NCI-H1092 (cell line): ENCODE measurements at regions not wholly inside any gene's neighbourhood (a gene's known extent, or its start where the extent isn't known, plus 50 kb on each side); places are given as distances from the start of the nearest gene placed in this dataset.

Experiments used
- DNase-seq: peaks from one replicate; lab custom pipeline; 2025; lab: John Stamatoyannopoulos, UW

DNA sequence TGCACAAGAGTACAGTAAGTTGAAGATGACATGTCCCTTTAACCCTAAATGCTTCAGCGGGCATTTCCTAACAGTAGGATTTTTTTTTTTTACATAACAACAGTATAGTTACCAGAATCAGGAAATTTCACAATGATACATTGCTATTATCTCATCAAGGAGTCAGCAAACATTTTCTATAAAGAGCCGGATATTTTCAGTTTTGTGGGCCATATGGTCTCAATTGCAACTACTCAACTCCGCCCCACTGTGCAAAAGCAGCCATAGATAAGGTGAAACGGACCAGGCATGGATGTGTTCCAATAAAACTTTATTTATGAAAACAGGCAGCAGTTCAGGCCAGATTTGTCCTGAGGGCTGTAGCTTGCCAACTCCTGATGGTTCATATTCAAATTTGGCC lies 130.6 kb downstream of the SMAD6 start:
- no peak for DNase-seq

DNA sequence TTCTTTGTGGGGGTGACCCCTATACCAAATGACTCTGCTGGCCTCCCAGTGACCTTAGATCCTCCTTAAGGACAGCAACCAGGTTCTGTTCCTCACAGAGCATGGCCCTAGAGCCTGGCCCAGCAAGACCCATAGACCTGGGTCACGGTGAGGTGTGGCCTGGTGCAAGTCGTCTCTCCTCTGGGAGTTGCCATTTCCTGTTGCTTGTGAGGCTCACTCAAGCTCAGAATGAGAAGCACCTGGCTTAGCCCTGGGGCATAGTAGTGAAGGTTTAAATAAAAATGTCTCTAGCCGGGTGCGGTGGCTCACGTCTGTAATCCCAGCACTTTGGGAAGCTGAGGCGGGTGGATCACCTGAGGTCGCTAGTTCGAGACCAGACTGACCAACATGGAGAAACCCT lies 131.3 kb downstream of the SMAD6 start:
- DNase-seq, result no peak

DNA sequence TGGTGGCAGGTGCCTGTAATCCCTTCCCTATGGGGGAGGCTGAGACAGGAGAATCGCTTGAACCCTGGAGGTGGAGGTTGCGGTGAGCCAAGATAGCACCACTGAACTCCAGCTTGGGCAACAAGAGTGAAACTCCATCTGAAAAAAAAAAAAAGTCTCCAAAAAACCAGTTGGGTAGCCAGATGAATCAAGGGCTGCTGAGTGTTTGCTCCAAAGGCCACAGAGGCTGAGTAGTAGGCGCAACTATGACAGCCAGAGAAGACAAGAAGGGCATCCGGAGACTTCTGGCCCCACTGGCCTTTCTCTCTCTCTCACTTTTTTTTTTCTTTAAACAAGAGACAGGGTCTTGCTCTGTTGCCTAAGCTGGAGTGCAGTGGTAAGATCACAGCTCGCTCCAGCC lies 131.8 kb downstream of the SMAD6 start:
- no peak for DNase-seq

DNA sequence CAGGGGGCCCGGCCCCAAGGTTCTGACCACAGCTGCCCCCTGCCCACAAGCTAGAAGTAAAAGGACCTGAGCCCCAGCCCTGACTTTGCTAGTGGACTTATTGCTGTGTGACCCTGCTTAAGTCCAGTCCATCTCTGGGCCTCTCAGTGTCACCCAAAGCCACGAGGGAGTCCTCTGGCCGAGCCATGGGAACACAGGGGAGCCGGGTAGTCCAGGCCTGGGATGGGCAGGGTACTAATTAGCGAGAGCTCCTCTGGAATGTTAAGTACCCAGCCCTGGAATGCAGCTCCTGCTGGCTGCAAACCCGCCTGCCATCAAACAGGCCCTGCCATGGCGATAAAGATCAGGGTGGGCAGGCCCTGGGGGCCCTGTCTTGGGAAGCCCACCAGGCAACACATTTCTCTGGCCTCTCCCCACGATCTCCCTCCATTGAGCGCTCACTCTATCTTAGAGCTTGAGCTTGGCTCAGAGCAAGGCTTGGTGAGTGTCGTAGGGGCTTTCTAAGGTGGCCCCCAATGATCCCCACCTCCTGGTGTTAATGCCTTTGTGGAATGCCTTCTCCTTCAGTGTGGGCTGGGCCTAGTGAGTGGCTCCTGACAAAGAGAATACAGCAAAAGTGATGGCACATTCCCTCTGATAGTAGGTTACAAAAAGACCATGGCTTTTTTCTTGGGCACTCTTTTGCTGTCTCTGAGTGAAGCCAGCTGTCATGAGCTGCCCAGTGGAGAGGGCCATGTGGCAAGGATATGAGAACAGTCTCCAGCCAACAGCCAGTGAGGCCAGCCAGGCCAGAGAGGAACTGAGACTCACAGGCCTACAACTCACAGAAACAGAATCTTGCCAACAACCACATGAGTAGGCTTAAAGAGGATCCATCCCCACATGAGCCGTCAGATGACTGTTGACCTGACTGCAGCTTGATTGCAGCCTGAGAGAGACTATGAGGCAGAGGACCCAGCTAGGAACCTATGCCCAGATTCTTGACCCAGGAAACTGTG lies 133.1 kb downstream of the SMAD6 start:
- DNase-seq, result no peak

DNA sequence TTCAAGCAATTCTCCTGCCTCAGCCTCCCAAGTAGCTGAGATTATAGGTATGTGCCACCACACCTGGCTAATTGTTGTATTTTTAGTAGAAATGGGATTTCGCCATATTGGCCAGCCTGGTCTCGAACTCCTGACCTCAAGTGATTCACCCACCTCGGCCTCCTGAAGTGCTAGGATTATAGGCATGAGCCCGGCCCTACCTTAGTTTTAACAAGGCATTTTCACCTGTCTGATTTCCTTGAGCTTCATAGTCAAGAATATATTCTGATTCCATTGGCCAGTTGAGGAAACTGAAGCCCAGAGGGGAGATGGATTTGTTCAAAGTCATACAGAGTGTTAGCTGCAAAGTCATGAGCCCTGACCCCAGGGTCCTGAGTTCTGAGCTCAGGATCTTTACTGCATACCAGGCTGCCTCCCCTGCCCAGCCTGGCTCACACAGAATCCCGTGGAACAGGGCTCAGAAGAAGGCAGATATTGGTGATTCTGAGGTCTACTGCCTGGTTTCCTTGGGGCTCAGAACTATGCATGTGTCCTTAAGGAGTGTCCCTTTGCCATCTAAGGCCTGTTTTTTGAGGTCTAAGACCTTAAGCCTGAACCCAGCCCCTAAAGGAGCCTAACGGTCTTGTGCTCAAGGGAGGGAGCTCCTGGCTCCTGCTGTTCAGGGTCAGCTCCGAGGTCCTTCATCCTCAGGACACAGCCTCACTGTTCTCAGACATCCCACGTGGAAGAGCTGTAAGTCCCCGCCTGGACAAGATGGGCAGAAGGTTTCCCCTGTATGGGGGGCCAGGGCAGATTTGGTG lies 134.4 kb downstream of the SMAD6 start:
- DNase-seq, result no peak

DNA sequence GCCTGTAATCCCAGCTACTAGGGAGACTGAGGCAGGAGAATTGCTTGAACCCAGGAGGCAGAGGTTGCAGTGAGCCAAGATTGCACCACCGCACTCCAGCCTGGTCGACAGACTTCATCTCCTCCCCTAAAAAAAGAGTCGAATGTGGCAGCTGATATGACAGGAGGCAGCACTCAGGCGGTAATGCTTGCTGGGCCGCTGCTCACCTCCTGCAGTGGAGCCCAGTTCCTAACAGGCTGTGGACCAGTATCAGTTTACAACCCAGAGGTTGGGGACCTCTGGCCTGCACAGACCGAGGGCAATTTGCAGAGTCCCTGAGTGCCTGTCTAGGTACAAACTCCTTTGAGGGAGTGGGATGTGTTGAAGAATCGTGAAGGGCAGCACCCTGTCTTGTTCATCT lies 136.2 kb downstream of the SMAD6 start:
- DNase-seq, result no peak

DNA sequence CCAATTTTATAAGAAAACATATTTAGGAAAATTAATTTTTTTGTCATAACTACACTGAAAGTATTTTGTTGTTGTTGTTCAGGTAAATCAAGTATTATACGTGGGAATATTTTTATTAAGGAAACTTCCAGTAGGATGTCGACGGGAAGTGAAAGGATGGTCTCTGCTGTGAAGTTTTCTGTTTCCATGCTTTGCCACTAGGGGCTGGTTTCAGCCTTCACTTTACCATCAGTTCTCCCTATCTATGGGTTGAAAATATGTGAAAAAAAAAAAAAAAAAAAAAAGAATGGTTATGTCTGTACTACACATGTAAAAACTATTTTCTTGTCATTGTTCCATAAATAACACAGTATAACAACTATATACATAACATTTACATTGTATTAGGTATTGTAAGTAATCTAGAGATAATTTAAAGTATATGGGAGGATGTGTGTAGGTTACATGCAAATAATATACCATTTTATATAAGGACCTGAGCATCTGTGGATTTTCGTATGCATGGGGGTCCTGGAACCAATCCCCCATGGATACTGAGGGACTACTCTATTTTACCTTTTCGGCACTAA lies 136.7 kb downstream of the SMAD6 start:
- no peak for DNase-seq

DNA sequence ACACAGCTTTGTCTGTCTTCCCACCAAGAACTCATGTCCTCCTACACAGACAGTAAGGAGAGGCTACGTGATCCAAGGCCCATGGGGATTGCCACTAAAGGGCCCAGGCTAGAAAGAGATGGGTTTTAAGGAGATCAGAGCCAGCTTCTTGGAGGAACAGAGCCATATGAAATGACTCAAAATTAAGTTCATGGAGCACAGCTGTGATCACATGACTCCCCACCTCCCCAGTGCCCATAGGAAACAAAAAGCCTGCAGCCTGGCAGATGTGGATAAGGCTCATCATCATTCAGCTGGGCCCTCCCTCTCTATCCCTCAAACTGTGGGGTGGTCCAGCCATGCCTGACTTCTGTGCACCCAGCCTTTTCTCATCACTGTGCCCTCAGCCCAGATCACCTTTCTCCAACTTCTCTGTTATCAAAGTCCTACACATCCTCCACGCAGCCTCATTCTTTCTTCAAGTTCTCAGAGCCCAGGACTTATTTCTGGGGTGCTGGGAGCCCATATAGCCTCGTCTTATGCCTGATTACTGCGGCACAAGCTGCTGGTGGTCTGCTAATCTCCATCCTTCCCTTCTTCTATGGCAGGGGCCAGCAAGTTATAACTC lies 137.6 kb downstream of the SMAD6 start:
- no peak for DNase-seq

DNA sequence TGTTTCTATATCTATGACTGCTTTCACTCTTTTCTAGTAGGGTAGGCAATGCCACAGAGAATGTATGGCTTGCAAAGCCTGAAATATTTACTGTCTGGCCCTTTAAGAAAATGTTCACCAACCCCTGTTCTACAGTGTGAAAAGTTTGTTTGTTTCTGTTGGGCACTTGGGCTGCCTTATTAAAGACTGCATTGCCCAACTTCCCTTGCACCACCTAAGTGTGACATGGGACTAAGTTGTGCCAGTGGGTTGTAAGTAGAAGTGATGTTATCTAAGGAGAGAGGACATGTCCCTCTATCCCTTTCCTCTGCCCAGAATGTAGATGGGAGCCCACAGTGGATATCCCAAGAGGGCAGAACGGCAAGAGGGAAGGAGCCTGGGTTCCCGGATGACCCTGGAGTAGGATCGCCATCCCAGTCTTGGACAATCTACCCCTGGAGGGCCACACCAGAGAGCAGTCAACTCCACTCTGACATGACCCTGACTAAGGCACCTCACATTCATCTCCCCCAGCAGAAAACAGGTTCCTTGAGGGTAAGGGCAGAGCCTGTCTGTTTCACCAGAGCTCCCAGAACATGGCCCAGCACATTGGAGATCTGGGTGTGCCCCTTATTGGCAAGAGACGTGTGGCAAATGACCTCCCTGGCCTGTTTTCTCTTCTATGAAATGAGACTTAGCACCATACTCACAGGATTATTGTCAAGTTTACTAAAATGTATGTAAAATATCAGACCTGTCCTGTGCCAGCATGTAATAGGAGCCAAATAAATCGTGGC lies 138.8 kb downstream of the SMAD6 start:
- DNase-seq, result no peak

DNA sequence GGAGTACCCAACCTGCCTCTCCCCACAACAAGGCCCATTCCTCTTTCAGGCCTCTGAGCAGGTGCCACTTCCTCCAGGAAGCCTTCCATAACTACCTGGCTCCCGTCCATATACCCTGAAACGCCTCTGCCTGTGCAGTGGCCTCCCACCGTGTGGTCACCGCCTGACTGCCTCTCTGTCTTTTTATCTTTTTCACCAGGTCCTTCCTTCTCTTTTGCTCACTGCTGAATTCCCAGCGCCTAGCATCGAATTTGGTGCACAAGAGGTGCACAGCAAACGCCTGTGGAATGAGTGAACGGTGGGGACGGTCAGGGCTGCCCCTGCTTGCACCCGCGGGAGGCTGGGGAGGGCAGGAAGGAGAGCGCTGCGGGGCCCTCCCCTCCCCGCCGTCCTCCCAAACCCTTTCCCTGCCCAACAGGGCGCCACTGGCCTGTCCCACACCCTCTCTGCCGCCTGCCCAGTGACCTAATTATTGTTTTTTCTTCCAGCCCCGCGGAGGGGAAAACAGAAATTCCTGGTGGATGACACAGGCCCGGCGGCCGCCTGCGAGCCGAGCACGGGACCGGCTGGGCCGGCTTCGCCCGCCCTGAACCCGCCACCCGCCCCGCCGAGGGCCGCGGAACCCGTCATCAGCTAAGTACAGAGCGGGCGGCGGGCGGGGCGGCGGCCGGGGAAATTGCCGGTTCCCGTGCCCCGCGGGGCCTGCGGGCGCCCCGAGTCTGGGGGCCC lies 140.1 kb downstream of the SMAD6 start:
- no peak for DNase-seq

DNA sequence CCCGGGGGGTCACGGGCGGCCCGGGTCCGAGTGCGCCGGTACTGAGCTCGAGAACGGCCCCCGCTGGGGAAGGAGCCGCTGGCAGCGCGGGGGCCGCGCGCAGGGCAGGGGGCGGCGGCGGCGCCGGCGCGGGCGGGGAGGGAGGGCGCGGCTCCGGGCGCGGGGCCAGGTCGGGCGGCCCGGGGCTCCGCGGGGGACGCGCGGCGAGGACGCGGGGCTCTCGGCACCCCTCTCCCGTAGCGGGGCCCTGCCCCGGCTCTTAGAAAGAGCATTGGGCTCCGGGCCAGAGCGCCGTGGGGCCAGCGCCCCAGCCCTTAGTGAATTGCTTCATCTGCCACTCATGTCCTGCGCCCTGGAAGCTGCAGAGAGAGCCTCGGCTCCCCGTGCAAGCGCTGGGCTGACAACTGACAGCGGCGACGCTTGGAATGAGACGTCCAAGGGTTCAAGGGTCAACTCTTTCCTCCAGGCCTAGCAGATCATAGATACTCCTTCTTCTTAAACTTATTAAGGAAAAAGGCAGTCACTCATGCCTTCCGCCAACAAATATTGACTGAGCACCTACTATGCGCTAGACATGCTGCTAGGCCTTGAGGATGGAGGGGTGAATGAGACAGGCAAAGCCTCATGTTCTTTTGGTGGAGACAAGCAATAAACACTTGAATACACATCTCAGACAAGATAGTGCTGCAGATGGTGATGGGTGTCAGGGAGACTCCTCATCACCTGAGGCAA lies 140.8 kb downstream of the SMAD6 start:
- no peak for DNase-seq

DNA sequence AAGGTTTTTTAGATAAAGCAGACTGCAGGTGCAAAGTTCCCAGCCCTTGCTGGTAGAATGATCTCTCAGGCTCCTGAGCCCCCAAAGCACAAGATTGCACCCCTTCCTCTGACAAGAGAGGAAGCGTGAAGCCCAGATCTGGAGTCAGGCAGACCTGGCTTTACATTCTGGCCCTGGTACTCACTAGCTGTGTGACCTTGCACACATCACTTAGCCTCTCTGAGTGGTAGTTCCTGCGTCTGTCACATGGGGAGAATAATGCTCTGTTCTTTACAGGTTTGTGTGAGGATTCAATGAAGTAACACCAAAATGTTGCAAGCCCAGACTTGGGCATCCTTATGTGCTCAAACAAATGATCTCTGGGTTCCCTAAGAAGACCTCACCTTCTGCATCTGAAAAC lies 141.5 kb downstream of the SMAD6 start:
- no peak for DNase-seq

DNA sequence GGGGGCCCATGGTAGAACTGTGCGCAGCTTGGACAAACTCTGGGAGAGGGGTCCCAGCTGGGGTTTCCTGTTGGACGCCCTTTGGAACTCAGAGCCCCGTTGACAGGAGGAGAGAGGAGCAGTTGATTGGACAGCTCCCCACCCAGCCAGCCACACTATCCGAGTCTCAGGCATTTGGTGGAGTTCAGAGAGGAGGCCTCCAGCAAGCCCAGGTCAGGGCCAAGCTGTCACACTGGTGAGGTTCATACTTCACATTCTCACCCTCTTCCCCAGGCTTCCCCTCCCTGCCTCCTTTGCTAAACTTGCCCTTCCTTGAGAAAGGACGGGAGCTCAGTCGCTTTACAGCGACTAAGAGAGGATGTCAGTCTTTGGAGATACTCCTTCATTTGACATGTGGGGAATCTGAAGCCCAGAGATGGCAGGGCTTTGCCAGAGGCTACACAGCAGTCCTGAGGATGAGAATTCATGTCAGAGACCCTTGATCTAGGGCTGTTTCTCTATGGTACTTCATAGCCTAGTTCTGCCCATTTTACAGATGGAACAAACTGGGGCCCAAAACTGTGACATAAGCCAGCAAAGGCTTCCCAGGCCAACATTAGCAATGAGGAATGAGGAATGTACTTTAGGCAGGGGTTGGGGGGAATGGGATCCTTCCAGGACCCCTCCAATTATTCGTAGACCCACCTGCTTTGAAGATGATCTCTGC lies 142.2 kb downstream of the SMAD6 start:
- no peak for DNase-seq

DNA sequence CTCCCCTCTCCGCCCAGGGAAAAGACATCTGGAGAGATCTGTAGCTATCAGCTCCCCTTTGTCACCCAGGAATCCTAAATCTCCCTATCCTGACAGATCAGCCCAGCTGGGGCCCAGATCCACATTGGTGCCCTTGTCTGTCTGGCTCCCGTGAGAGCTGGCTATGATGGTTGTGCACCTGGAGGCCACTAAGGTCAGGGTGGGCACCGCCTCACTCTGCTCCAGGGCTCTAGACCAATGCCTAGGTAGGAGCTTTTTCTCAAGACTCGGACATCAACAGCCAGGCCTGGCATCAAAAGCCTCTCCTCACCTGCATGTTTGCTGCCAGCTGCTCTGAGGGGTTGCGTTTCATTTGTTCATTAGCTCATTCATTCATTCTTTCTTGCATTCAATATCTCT lies 142.7 kb downstream of the SMAD6 start:
- DNase-seq, result no peak

DNA sequence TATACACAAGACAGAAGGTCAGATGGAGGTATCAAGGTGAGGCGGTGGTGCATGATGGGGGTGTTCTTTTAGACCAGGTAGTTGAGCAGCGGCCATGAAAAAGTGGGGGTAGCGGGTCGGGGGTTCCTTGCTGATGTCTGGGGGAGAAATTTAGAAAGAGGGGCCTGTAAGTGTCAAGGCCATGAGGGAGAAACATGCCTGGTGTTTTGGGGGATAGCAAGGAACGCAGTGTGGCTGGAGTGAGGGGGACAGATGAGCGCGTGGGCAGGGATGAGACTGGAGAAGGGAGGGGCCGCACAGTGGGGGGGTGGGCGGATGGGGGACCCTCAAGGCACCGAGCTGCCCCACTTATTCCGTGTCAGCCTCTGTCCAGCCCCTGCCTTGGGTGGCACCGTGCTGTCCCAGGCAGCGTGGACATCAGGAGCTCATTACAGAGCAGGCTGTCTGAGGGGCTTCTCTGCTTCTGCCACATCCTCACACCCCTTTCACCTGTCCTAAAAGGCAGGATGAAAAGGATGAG lies 143.3 kb downstream of the SMAD6 start:
- DNase-seq, result no peak

DNA sequence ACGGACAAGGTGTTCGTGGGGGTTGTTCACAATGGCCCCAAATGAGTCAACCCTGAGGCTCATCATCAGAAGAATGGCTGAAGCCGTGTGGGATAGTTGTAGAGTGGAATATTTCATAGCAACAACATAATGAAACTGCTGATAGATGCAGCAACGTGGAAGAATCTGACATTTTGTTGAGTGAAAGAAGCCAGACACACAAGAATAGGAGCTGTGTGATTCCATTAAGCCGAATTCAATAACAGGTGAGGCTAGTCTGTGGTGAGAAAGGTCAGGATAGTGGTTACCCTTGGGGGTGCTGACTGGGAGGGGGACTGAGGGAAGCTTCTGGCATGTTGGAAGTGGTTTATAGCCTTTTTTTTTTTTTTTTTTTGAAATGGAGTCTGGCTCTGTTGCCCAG lies 144.0 kb downstream of the SMAD6 start:
- no peak for DNase-seq

DNA sequence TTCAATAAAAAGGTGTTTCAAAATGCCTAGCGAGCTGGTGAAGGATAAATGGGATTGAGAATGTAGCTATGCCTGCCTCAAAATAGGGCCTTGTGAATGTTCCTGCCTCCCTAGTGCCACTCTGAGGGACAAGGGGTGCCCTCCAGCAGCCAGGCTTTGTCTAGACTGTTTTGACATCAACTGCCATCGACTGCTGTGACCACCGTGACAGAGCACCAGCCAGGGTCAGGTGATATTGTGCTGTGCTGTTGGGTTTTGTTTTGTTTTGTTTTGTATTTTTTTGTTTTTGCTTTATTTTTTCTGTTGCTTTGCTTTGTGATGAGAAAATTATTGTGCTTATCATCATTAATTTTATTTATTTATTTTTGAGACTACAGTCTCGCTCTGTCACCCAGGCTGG lies 144.8 kb downstream of the SMAD6 start:
- DNase-seq, result no peak

DNA sequence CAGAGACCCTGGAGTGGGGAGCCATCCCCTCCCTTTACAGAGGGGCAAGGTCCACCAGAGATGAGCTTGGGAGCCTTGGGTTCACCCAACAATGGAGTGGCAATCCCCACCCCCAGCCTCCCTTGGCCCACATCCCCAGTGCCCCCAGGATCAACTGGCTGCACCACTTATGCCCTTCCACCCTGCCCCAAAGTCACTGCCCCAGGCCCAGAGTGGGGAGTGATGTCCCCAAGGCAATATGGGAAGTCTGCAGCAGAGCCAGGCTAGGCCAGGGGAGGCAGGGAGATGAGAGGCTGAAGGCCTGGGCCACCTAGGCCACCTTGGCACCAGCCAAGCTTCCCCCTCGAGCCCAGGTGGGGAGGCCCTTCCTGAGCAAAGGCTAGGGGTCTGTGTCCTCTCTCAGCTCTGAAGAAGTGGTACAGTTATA lies 145.5 kb downstream of the SMAD6 start:
- no peak for DNase-seq

DNA sequence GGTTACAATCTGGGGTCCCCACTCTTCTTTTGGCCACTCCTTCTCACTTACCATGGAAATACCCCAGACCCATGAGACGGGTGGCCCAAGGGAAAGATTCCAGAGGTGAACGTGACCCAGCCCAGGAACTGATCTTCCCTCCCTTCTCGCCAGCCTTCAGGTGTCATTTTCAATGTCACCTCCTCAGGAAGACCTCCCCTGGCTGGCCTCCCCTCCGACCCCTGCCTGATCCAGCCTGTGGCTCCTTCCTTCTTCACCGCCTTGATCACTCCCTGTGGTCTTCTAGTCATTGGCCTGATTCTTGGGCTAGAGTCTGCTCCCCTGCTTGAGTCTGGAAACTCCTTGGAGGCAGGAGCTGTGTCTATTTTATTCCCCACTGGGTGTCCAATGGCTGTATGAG lies 146.1 kb downstream of the SMAD6 start:
- DNase-seq, result no peak
